Loucy (cell line): ENCODE measurements at regions not wholly inside any gene's neighbourhood (a gene's known extent, or its start where the extent isn't known, plus 50 kb on each side); places are given as distances from the start of the nearest gene placed in this dataset.

ENCODE experiments used
- H2AFZ ChIP-seq: fragments of 200-600 bp; sonication (generic); 2 replicates; pipeline ENCODE4 v1.6.0; 2016; ENCODE audit warnings: antibody characterized with exemption, mild to moderate bottlenecking, low read length, moderate library complexity
- H3F3A ChIP-seq: fragments of 200-600 bp; 2 replicates; pipeline ENCODE4 v1.6.0; 2016; ENCODE audit warnings: antibody characterized with exemption, low read depth, mild to moderate bottlenecking
- H3K27me3 ChIP-seq: fragments of 200-600 bp; sonication (generic); 2 replicates; pipeline ENCODE4 v1.6.1; 2014; ENCODE audit warnings: low read length, mild to moderate bottlenecking; ENCODE audit not compliant: insufficient read depth, poor library complexity, severe bottlenecking
- H3K36me3 ChIP-seq: fragments of 200-600 bp; sonication (generic); 2 replicates; pipeline ENCODE4 v1.6.1; 2016; ENCODE audit warnings: low read length; ENCODE audit not compliant: insufficient read depth
- H3K4me1 ChIP-seq: fragments of 200-600 bp; sonication (generic); 2 replicates; pipeline ENCODE4 v1.5.1; 2014; ENCODE audit warnings: low read length, mild to moderate bottlenecking; ENCODE audit not compliant: insufficient read depth, poor library complexity, severe bottlenecking
- H3K4me2 ChIP-seq: fragments of 200-600 bp; sonication (generic); 2 replicates; pipeline ENCODE4 v1.6.0; 2014; ENCODE audit warnings: antibody characterized with exemption, low read length, low read depth, mild to moderate bottlenecking; ENCODE audit not compliant: poor library complexity, severe bottlenecking
- H3K4me3 ChIP-seq: fragments of 200-600 bp; sonication (generic); 2 replicates; pipeline ENCODE4 v1.5.1; 2014; ENCODE audit warnings: low read length, mild to moderate bottlenecking, mixed read lengths; ENCODE audit not compliant: poor library complexity, severe bottlenecking
- H3K79me2 ChIP-seq: fragments of 200-600 bp; sonication (generic); 2 replicates; pipeline ENCODE4 v1.6.1; 2014; ENCODE audit warnings: low read length; ENCODE audit not compliant: insufficient read depth
- H3K9ac ChIP-seq: fragments of 200-600 bp; sonication (generic); 2 replicates; pipeline ENCODE4 v1.6.0; 2014; ENCODE audit warnings: mild to moderate bottlenecking, low read depth, low read length, moderate library complexity; ENCODE audit not compliant: poor library complexity, severe bottlenecking
- H3K9me2 ChIP-seq: fragments of 200-600 bp; sonication (generic); replicated peaks from 2 replicates; pipeline ENCODE4 v1.6.1; 2016; ENCODE audit warnings: low read depth, low read length, mixed read lengths
- H3K9me3 ChIP-seq: fragments of 200-600 bp; sonication (generic); 2 replicates; pipeline ENCODE4 v1.6.1; 2014; ENCODE audit warnings: mild to moderate bottlenecking, antibody characterized with exemption, low read length, low read depth; ENCODE audit not compliant: insufficient read depth
- H4K20me1 ChIP-seq: fragments of 200-600 bp; sonication (generic); 2 replicates; pipeline ENCODE4 v1.6.0; 2014; ENCODE audit warnings: antibody characterized with exemption, low read length, mild to moderate bottlenecking; ENCODE audit not compliant: insufficient read depth, poor library complexity, severe bottlenecking
- CTCF ChIP-seq: fragments of 200-600 bp; sonication (generic); conservative IDR thresholded peaks from 2 replicates; pipeline ENCODE4 v1.5.1; 2014; ENCODE audit warnings: mild to moderate bottlenecking, antibody characterized with exemption, low read length
- EZH2phosphoT487 ChIP-seq: fragments of 200-600 bp; IDR thresholded peaks from 2 replicates; pipeline ENCODE4 v1.6.1; 2018; ENCODE audit warnings: antibody characterized with exemption, mild to moderate bottlenecking, moderate library complexity, borderline replicate concordance

GRCh38 chr3:157956850-157957249 lies 149.4 kb downstream of the SHOX2 start:
- H3F3A ChIP-seq = no peaks in the 10 kb centered on the region
- no peak for TF ChIP-seq CTCF
- no peak for TF ChIP-seq EZH2phosphoT487
- H3K9ac ChIP-seq = no peak overlapping the region
- no peaks in the 10 kb centered on the region for H3K27me3 ChIP-seq
- no peak overlapping the region for H2AFZ ChIP-seq
- no peak overlapping the region for H3K4me2 ChIP-seq
- no peaks in the 10 kb centered on the region for H3K36me3 ChIP-seq
- H3K9me2 ChIP-seq = no peaks in the 10 kb centered on the region
- H4K20me1 ChIP-seq = no peaks in the 10 kb centered on the region
- H3K79me2 ChIP-seq = no peaks in the 10 kb centered on the region
- no peak overlapping the region for H3K4me3 ChIP-seq
- H3K9me3 ChIP-seq = no peaks in the 10 kb centered on the region
- no peaks in the 10 kb centered on the region for H3K4me1 ChIP-seq

DNA sequence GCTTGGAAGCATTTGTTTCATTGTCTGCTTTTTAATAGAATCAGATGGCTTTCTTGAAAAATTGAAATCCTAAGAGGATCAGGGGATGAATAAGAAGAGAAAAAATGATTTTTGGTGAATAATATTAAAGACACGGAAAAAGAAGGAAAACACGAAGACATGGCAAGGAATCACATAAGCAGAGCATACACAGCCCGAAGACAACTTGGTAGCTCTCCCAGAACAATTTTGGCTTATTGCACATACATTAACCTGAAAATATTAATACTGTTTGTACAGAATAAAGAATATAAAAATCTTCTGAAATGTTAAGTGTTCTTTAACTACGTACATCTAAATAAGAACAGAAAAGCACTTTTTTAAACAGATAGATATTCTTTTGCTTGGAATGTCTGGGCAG lies 150.0 kb downstream of the SHOX2 start:
- no peak overlapping the region for H3K4me3 ChIP-seq
- TF ChIP-seq CTCF (no peak), EZH2phosphoT487 (no peak)
- no peaks in the 10 kb centered on the region for H3K9me2 ChIP-seq
- no peak overlapping the region for H3K4me2 ChIP-seq
- no peaks in the 10 kb centered on the region for H3K36me3 ChIP-seq
- no peaks in the 10 kb centered on the region for H3K4me1 ChIP-seq
- no peak overlapping the region for H3K9ac ChIP-seq
- no peak overlapping the region for H2AFZ ChIP-seq
- no peaks in the 10 kb centered on the region for H3K79me2 ChIP-seq
- no peaks in the 10 kb centered on the region for H4K20me1 ChIP-seq
- no peaks in the 10 kb centered on the region for H3K9me3 ChIP-seq
- H3F3A ChIP-seq = no peaks in the 10 kb centered on the region
- no peaks in the 10 kb centered on the region for H3K27me3 ChIP-seq

- Histone ChIP-seq H2AFZ (no peak overlapping the region), H3K27me3 (no peaks in the 10 kb centered on the region), H3K9me3 (no peaks in the 10 kb centered on the region), H3K36me3 (no peaks in the 10 kb centered on the region), H3K79me2 (no peaks in the 10 kb centered on the region), H3K9ac (no peak overlapping the region), H3F3A (no peaks in the 10 kb centered on the region), H3K9me2 (no peaks in the 10 kb centered on the region), H3K4me3 (no peak overlapping the region), H3K4me2 (no peak overlapping the region), H4K20me1 (no peaks in the 10 kb centered on the region), H3K4me1 (no peaks in the 10 kb centered on the region)
- no peak for TF ChIP-seq CTCF
- TF ChIP-seq EZH2phosphoT487 = no peak
These were observed 152.7 kb downstream of the SHOX2 start for GRCh38 chr3:157953565-157953964.
